HCT116 (cell line): ENCODE measurements at regions not wholly inside any gene's neighbourhood (a gene's known extent, or its start where the extent isn't known, plus 50 kb on each side); places are given as distances from the start of the nearest gene placed in this dataset.

Experiments
- ATAC-seq: fragments of 200-7000 bp; cut with Tn5 transposase; 2 replicates; pipeline ENCODE4 v1.9.1; 2020; ENCODE audit warnings: mild to moderate bottlenecking, moderate library complexity
- BruUV-seq: library from RNA; stranded (reverse); fragments of 400-500 nt; replicated peaks from 2 replicates; lab custom pipeline; 2021; lab: Mats Ljungman, UMichigan
- CTCF ChIA-PET: fragments of 300-600 bp; sonication (Branson Sonifier 250); formaldehyde crosslinking; loops from one replicate; lab custom pipeline; 2021; ENCODE audit warnings: antibody characterized with exemption; lab: Charles Lee
- POLR2A ChIA-PET: fragments of 300-600, 350-600 bp; sonication (Branson Sonifier 250); formaldehyde crosslinking; loops from one replicate; lab custom pipeline; 2021; ENCODE audit warnings: antibody characterized with exemption; lab: Charles Lee
- RAD21 ChIA-PET, 2 experiments: fragments of 300-600 bp; sonication (Branson Sonifier 250); formaldehyde crosslinking; loops; one replicate each; lab custom pipeline; 2023; ENCODE audit warnings: low total read pairs in 2 of 2; ENCODE audit not compliant: uncharacterized antibody in 2 of 2, unreplicated experiment in 2 of 2, low non-redundant PET in 1 of 2; lab: Charles Lee
- DNase-seq: peaks from one replicate; pipeline ENCODE4 v3.0.0-alpha.2; 2010; ENCODE audit warnings: low read depth, low spot score
- H2AFZ ChIP-seq: fragments of 200-600 bp; shearing (Covaris generic), sonication (generic); 2 replicates; pipeline ENCODE4 v1.6.1; 2017; ENCODE audit warnings: low read depth, mixed run types, mixed read lengths, antibody characterized with exemption, low read length; ENCODE audit not compliant: poor library complexity, severe bottlenecking
- H3K27ac ChIP-seq: 2 replicates; pipeline ENCODE4 v1.5.1; 2012; ENCODE audit warnings: low read depth, low read length
- H3K27me3 ChIP-seq: fragments of 200-600 bp; sonication (generic); 2 replicates; pipeline ENCODE4 v1.6.1; 2016; ENCODE audit warnings: mixed run types, low read length, mixed read lengths; ENCODE audit not compliant: insufficient read depth
- H3K36me3 ChIP-seq, 2 experiments: fragments of 200-500 bp in 1 of 2; fragments of 200-600 bp in 1 of 2; sonication (Bioruptor generic) in 1 of 2; sonication (generic) in 1 of 2; 2 replicates each; pipeline versions ENCODE4 v1.5.1 to v1.6.1; 2014 to 2016; ENCODE audit warnings: low read length in 2 of 2, inconsistent platforms in 1 of 2, mixed read lengths in 1 of 2, mixed run types in 1 of 2; ENCODE audit not compliant: insufficient read depth in 2 of 2, control insufficient read depth in 1 of 2
- H3K4me1 ChIP-seq, 2 experiments: fragments of 200-600 bp in 1 of 2; sonication (generic) in 1 of 2; 2 replicates each; pipeline versions ENCODE4 v1.5.1 to v1.6.1; 2012 to 2017; ENCODE audit warnings: low read length in 2 of 2, inconsistent platforms in 1 of 2, mild to moderate bottlenecking in 1 of 2, mixed read lengths in 1 of 2, mixed run types in 1 of 2, moderate library complexity in 1 of 2; ENCODE audit not compliant: insufficient read depth in 2 of 2, control insufficient read depth in 1 of 2
- H3K4me2 ChIP-seq: fragments of 200-600 bp; sonication (generic); 2 replicates; pipeline ENCODE4 v1.6.1; 2017; ENCODE audit warnings: mixed run types, low read length, mixed read lengths
- H3K4me3 ChIP-seq, 2 experiments: fragments of 200-600 bp in 1 of 2; sonication (generic) in 1 of 2; replicated peaks in 1 of 2; 2 replicates each; pipeline ENCODE4 v1.5.1; 2011 to 2016; ENCODE audit warnings: low read length in 2 of 2, control low read depth in 1 of 2, low read depth in 1 of 2, mild to moderate bottlenecking in 1 of 2, mixed read lengths in 1 of 2, mixed run types in 1 of 2
- H3K79me2 ChIP-seq: fragments of 200-600 bp; sonication (generic); 2 replicates; pipeline ENCODE4 v1.6.1; 2017; ENCODE audit warnings: mild to moderate bottlenecking, mixed run types, low read length, moderate library complexity, mixed read lengths; ENCODE audit not compliant: insufficient read depth
- H3K9ac ChIP-seq: fragments of 200-600 bp; sonication (generic); 2 replicates; pipeline ENCODE4 v1.6.1; 2016; ENCODE audit warnings: low read length, mixed read lengths
- H3K9me2 ChIP-seq: fragments of 200-600 bp; sonication (generic), shearing (Covaris generic); 2 replicates; pipeline ENCODE4 v1.6.1; 2017; ENCODE audit warnings: mixed run types, mild to moderate bottlenecking, moderate library complexity; ENCODE audit not compliant: insufficient read depth
- H3K9me3 ChIP-seq, 2 experiments: fragments of 200-500 bp in 1 of 2; fragments of 200-600 bp in 1 of 2; sonication (Bioruptor generic) in 1 of 2; sonication (generic) in 1 of 2; 2 replicates each; pipeline ENCODE4 v1.6.1; 2014 to 2017; ENCODE audit warnings: low read length in 2 of 2, mixed read lengths in 2 of 2, inconsistent platforms in 1 of 2, low read depth in 1 of 2, mild to moderate bottlenecking in 1 of 2, mixed run types in 1 of 2, moderate library complexity in 1 of 2; ENCODE audit not compliant: control insufficient read depth in 1 of 2, insufficient read depth in 1 of 2
- H4K20me1 ChIP-seq: fragments of 200-600 bp; sonication (generic), shearing (Covaris generic); 2 replicates; pipeline ENCODE4 v1.6.1; 2017; ENCODE audit warnings: mixed run types, mild to moderate bottlenecking, moderate library complexity; ENCODE audit not compliant: insufficient read depth
- ATF3 ChIP-seq: IDR thresholded peaks from 2 replicates; pipeline ENCODE4 v1.6.1; 2012
- CBX3 ChIP-seq: IDR thresholded peaks from 2 replicates; pipeline ENCODE4 v1.6.1; 2012; ENCODE audit warnings: low read depth
- CEBPB ChIP-seq: IDR thresholded peaks from 2 replicates; pipeline ENCODE4 v1.6.1; 2012; ENCODE audit warnings: low read depth
- EGR1 ChIP-seq: IDR thresholded peaks from 2 replicates; pipeline ENCODE4 v1.6.1; 2012; ENCODE audit warnings: low read depth
- ELF1 ChIP-seq: IDR thresholded peaks from 2 replicates; pipeline ENCODE4 v1.6.1; 2012; ENCODE audit warnings: low read depth, borderline replicate concordance
- EZH2phosphoT487 ChIP-seq: fragments of 200-600 bp; IDR thresholded peaks from 2 replicates; pipeline ENCODE4 v1.6.1; 2018; ENCODE audit warnings: antibody characterized with exemption, borderline replicate concordance
- FOSL1 ChIP-seq: IDR thresholded peaks from 2 replicates; pipeline ENCODE4 v1.6.1; 2012; ENCODE audit warnings: low read depth
- JUND ChIP-seq: IDR thresholded peaks from 2 replicates; pipeline ENCODE4 v1.6.1; 2012
- POLR2A ChIP-seq: IDR thresholded peaks from 2 replicates; pipeline ENCODE4 v1.7.0; 2011; ENCODE audit warnings: borderline replicate concordance; ENCODE audit not compliant: insufficient read depth, insufficient read length; ENCODE audit errors: extremely low read depth
- POLR2AphosphoS5 ChIP-seq: IDR thresholded peaks from 2 replicates; pipeline ENCODE4 v1.6.1; 2011; ENCODE audit warnings: mild to moderate bottlenecking, low read depth, low read length, moderate library complexity
- REST ChIP-seq: IDR thresholded peaks from 2 replicates; pipeline ENCODE4 v1.6.1; 2012; ENCODE audit warnings: low read depth
- SIN3A ChIP-seq: IDR thresholded peaks from 2 replicates; pipeline ENCODE4 v1.6.1; 2012; ENCODE audit warnings: low read depth
- SP1 ChIP-seq: IDR thresholded peaks from 2 replicates; pipeline ENCODE4 v1.6.1; 2012; ENCODE audit warnings: low read depth
- SRF ChIP-seq: IDR thresholded peaks from 2 replicates; pipeline ENCODE4 v1.6.1; 2012; ENCODE audit warnings: low read depth
- TCF7L2 ChIP-seq: IDR thresholded peaks from 2 replicates; pipeline ENCODE4 v1.7.0; 2011; ENCODE audit warnings: borderline replicate concordance, inconsistent platforms; ENCODE audit not compliant: insufficient read depth, insufficient read length; ENCODE audit errors: extremely low read depth
- YY1 ChIP-seq: IDR thresholded peaks from 2 replicates; pipeline ENCODE4 v1.6.1; 2011; ENCODE audit warnings: low read length, low read depth, moderate library complexity, mild to moderate bottlenecking; ENCODE audit not compliant: insufficient replicate concordance; ENCODE audit errors: extremely low read depth
- ZBTB33 ChIP-seq: IDR thresholded peaks from 2 replicates; pipeline ENCODE4 v1.6.1; 2011; ENCODE audit warnings: mild to moderate bottlenecking, low read length, moderate library complexity; ENCODE audit not compliant: insufficient replicate concordance; ENCODE audit errors: extremely low read depth
- ZNF274 ChIP-seq: fragments of 200-500 bp; sonication (Bioruptor generic); IDR thresholded peaks from 2 replicates; pipeline ENCODE4 v1.6.1; 2014; ENCODE audit warnings: mild to moderate bottlenecking, low read depth, low read length, inconsistent platforms
- intact Hi-C: fragments of 100-400 bp; cut with micrococcal nuclease; formaldehyde crosslinking; loops from 2 replicates; pipeline ENCODE4 v1.10.0; 2022
- TF ChIP-seq, protein P1 (sequence below): IDR thresholded peaks from 2 replicates; pipeline ENCODE4 v1.6.1; 2012
- TF ChIP-seq, protein P2 (sequence below), 3 experiments: fragments of 200-600 bp in 1 of 3; sonication (generic) in 1 of 3; IDR thresholded peaks in 2 of 3; conservative IDR thresholded peaks in 1 of 3; 2 replicates each; pipeline ENCODE4 v1.5.1; 2012 to 2017; ENCODE audit warnings: low read depth in 2 of 3, low read length in 2 of 3, antibody characterized with exemption in 1 of 3, borderline replicate concordance in 1 of 3, control low read depth in 1 of 3, mild to moderate bottlenecking in 1 of 3, mixed read lengths in 1 of 3, mixed run types in 1 of 3, moderate library complexity in 1 of 3; ENCODE audit not compliant: insufficient read depth in 1 of 3

DNA sequence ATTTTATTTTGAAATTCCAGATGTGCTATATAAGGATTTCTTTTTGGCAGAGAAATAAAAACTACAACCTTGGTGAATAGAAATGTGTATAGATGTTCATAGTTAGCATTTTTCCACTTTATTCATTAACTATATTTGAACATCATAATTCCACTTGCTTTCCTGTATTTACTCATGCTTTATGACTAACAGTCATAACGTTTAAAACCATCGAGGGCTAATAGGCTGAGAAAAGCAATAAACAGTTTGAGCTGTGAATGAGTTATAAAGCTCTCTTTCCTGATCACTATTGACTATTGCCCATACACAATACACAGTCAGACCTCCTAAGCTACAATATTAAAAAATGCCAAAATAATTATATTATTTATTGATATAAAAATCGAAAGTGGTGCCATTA is 502.1 kb upstream of the RASGRP1 start:
- H3K4me1 ChIP-seq: no peaks in the 10 kb centered on the region
- no peaks in the 10 kb centered on the region for H4K20me1 ChIP-seq
- TF ChIP-seq, protein P1, sequence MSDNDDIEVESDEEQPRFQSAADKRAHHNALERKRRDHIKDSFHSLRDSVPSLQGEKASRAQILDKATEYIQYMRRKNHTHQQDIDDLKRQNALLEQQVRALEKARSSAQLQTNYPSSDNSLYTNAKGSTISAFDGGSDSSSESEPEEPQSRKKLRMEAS: no peak
- no peak for TF ChIP-seq SIN3A
- TF ChIP-seq, protein P2, sequence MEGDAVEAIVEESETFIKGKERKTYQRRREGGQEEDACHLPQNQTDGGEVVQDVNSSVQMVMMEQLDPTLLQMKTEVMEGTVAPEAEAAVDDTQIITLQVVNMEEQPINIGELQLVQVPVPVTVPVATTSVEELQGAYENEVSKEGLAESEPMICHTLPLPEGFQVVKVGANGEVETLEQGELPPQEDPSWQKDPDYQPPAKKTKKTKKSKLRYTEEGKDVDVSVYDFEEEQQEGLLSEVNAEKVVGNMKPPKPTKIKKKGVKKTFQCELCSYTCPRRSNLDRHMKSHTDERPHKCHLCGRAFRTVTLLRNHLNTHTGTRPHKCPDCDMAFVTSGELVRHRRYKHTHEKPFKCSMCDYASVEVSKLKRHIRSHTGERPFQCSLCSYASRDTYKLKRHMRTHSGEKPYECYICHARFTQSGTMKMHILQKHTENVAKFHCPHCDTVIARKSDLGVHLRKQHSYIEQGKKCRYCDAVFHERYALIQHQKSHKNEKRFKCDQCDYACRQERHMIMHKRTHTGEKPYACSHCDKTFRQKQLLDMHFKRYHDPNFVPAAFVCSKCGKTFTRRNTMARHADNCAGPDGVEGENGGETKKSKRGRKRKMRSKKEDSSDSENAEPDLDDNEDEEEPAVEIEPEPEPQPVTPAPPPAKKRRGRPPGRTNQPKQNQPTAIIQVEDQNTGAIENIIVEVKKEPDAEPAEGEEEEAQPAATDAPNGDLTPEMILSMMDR (IDR thresholded peaks at IDR 0.05 in 2 of 3, conservative IDR thresholded peaks at IDR 0.05 in 1 of 3; ENCODE audit: borderline replicate concordance in 1 of 3, insufficient read depth in 1 of 3, low read depth in 2 of 3, low read length in 2 of 3): no peak
- no peak for TF ChIP-seq EGR1
- no peak for TF ChIP-seq TCF7L2
- TF ChIP-seq POLR2A: no peak
- TF ChIP-seq CBX3: no peak
- no peak for TF ChIP-seq FOSL1
- TF ChIP-seq POLR2AphosphoS5: no peak
- no peak for TF ChIP-seq JUND
- no peak for TF ChIP-seq EZH2phosphoT487
- TF ChIP-seq ZBTB33: no peak
- no peak for TF ChIP-seq REST
- no peak for TF ChIP-seq ATF3
- no peak for TF ChIP-seq ELF1
- TF ChIP-seq ZNF274: no peak
- TF ChIP-seq YY1: no peak
- TF ChIP-seq CEBPB: no peak
- TF ChIP-seq SP1: no peak
- TF ChIP-seq SRF: no peak
- no peak overlapping the region for H2AFZ ChIP-seq
- ChIA-PET RAD21 (no interaction called here), CTCF (no interaction called here), POLR2A (no interaction called here)
- no peak for DNase-seq
- no peak overlapping the region for H3K9ac ChIP-seq
- no peaks in the 10 kb centered on the region for H3K9me3 ChIP-seq
- intact Hi-C loops: no loop called here
- no peaks in the 10 kb centered on the region for H3K27me3 ChIP-seq
- no peak overlapping the region for H3K4me2 ChIP-seq
- no peak for ATAC-seq
- H3K36me3 ChIP-seq: no peaks in the 10 kb centered on the region
- no peak overlapping the region for H3K27ac ChIP-seq
- H3K79me2 ChIP-seq: no peaks in the 10 kb centered on the region
- H3K9me2 ChIP-seq: no peaks in the 10 kb centered on the region
- BruUV-seq: no TSS peak
- H3K4me3 ChIP-seq: no peak overlapping the region
